ENCODE measurements at regions not wholly inside any gene's neighbourhood (a gene's known extent, or its start where the extent isn't known, plus 50 kb on each side); places are given as distances from the start of the nearest gene placed in this dataset.

- no peak overlapping the region for H3K4me3 ChIP-seq
- TF ChIP-seq Cebpa-rat (IDR thresholded peaks at IDR 0.05): no peak
- H3K9ac ChIP-seq: no peak overlapping the region
- H3K27ac ChIP-seq: no peak overlapping the region
- peaks cover 24% of the 10 kb centered on the region for H3K4me1 ChIP-seq
- no peaks in the 10 kb centered on the region for H3K36me3 ChIP-seq
- no peaks in the 10 kb centered on the region for H4K20me1 ChIP-seq
- H3K4me2 ChIP-seq: no peak overlapping the region
- no peaks in the 10 kb centered on the region for H3K27me3 ChIP-seq
- H3K9me3 ChIP-seq: no peaks in the 10 kb centered on the region
These were observed 102.2 kb downstream of the ABHD5 start for GRCh38 chr3:43792904-43793303.

- no peaks in the 10 kb centered on the region for H4K20me1 ChIP-seq
- no peaks in the 10 kb centered on the region for H3K36me3 ChIP-seq
- no peaks in the 10 kb centered on the region for H3K27me3 ChIP-seq
- no peak for TF ChIP-seq Cebpa-rat (IDR thresholded peaks at IDR 0.05)
- H3K4me2 ChIP-seq: peak overlapping the region; percentile 7; the same call in 1 of the 2 replicates
- H3K4me3 ChIP-seq: no peak overlapping the region
- H3K4me1 ChIP-seq: peaks cover 24% of the 10 kb centered on the region
- H3K9me3 ChIP-seq: no peaks in the 10 kb centered on the region
- no peak overlapping the region for H3K27ac ChIP-seq
- no peak overlapping the region for H3K9ac ChIP-seq
These were observed 103.1 kb downstream of the ABHD5 start for GRCh38 chr3:43793648-43794372.

GRCh38 chr3:43794776-43795175, 104.0 kb downstream of the ABHD5 start:
- Histone ChIP-seq H3K9me3 (no peaks in the 10 kb centered on the region), H3K4me3 (no peak overlapping the region), H3K4me1 (peaks cover 15% of the 10 kb centered on the region), H3K27me3 (no peaks in the 10 kb centered on the region), H3K27ac (no peak overlapping the region), H3K9ac (no peak overlapping the region), H3K36me3 (no peaks in the 10 kb centered on the region), H4K20me1 (no peaks in the 10 kb centered on the region), H3K4me2 (no peak overlapping the region)
- TF ChIP-seq Cebpa-rat (IDR thresholded peaks at IDR 0.05): no peak

- no peak overlapping the region for H3K27ac ChIP-seq
- no peak overlapping the region for H3K4me3 ChIP-seq
- no peaks in the 10 kb centered on the region for H4K20me1 ChIP-seq
- H3K27me3 ChIP-seq: no peaks in the 10 kb centered on the region
- no peaks in the 10 kb centered on the region for H3K9me3 ChIP-seq
- no peak overlapping the region for H3K9ac ChIP-seq
- no peak for TF ChIP-seq Cebpa-rat (IDR thresholded peaks at IDR 0.05)
- H3K4me1 ChIP-seq: peaks cover 8% of the 10 kb centered on the region; the same call in 1 of the 2 replicates
- H3K4me2 ChIP-seq: no peak overlapping the region
- H3K36me3 ChIP-seq: no peaks in the 10 kb centered on the region
These were observed 104.8 kb downstream of the ABHD5 start for GRCh38 chr3:43795491-43795890.

- Histone ChIP-seq H3K9me3 (no peaks in the 10 kb centered on the region), H4K20me1 (no peaks in the 10 kb centered on the region), H3K9ac (no peak overlapping the region), H3K36me3 (no peaks in the 10 kb centered on the region), H3K4me3 (no peak overlapping the region), H3K4me1 (peaks cover 7% of the 10 kb centered on the region; the same call in 1 of the 2 replicates), H3K4me2 (no peak overlapping the region), H3K27me3 (no peaks in the 10 kb centered on the region), H3K27ac (no peak overlapping the region)
- no peak for TF ChIP-seq Cebpa-rat (IDR thresholded peaks at IDR 0.05)
These were observed 105.4 kb downstream of the ABHD5 start for GRCh38 chr3:43796041-43796596.

- H3K4me3 ChIP-seq: no peak overlapping the region
- no peaks in the 10 kb centered on the region for H4K20me1 ChIP-seq
- H3K4me1 ChIP-seq: peaks cover 7% of the 10 kb centered on the region; the same call in 1 of the 2 replicates
- TF ChIP-seq Cebpa-rat (IDR thresholded peaks at IDR 0.05): no peak
- H3K9ac ChIP-seq: no peak overlapping the region
- H3K9me3 ChIP-seq: peaks cover 3% of the 10 kb centered on the region; the same call in 1 of the 2 replicates
- no peak overlapping the region for H3K4me2 ChIP-seq
- H3K27ac ChIP-seq: no peak overlapping the region
- H3K36me3 ChIP-seq: no peaks in the 10 kb centered on the region
- no peaks in the 10 kb centered on the region for H3K27me3 ChIP-seq
These were observed 107.1 kb downstream of the ABHD5 start for GRCh38 chr3:43797794-43798193.

- Histone ChIP-seq H3K9ac (no peak overlapping the region), H3K4me1 (peaks cover 18% of the 10 kb centered on the region), H3K4me2 (no peak overlapping the region), H4K20me1 (no peaks in the 10 kb centered on the region), H3K27me3 (no peaks in the 10 kb centered on the region), H3K36me3 (no peaks in the 10 kb centered on the region), H3K27ac (no peak overlapping the region), H3K9me3 (no peaks in the 10 kb centered on the region), H3K4me3 (no peak overlapping the region)
- TF ChIP-seq Cebpa-rat (IDR thresholded peaks at IDR 0.05): no peak
These were observed 120.1 kb downstream of the ABHD5 start for GRCh38 chr3:43810797-43811196.

GRCh38 chr3:43814461-43814860, 123.7 kb downstream of the ABHD5 start:
- no peak for TF ChIP-seq Cebpa-rat (IDR thresholded peaks at IDR 0.05)
- Histone ChIP-seq H3K27me3 (no peaks in the 10 kb centered on the region), H3K9ac (no peak overlapping the region), H3K4me1 (peaks cover 54% of the 10 kb centered on the region), H4K20me1 (no peaks in the 10 kb centered on the region), H3K4me3 (no peak overlapping the region), H3K36me3 (no peaks in the 10 kb centered on the region), H3K9me3 (no peaks in the 10 kb centered on the region), H3K4me2 (peak overlapping the region; percentile 33), H3K27ac (no peak overlapping the region)

- H3K27ac ChIP-seq: no peak overlapping the region
- no peaks in the 10 kb centered on the region for H3K27me3 ChIP-seq
- TF ChIP-seq Cebpa-rat (IDR thresholded peaks at IDR 0.05): no peak
- no peaks in the 10 kb centered on the region for H3K36me3 ChIP-seq
- no peaks in the 10 kb centered on the region for H4K20me1 ChIP-seq
- H3K4me3 ChIP-seq: no peak overlapping the region
- peaks cover 60% of the 10 kb centered on the region for H3K4me1 ChIP-seq
- 0 out of 2 replicates have a peak, but pooled peaks cover 8% of the 10 kb centered on the region for H3K9me3 ChIP-seq
- no peak overlapping the region for H3K4me2 ChIP-seq
- H3K9ac ChIP-seq: no peak overlapping the region
These were observed 125.6 kb downstream of the ABHD5 start for GRCh38 chr3:43816372-43816771.

GRCh38 chr3:43817064-43817463, 126.3 kb downstream of the ABHD5 start:
- no peak for TF ChIP-seq Cebpa-rat (IDR thresholded peaks at IDR 0.05)
- no peaks in the 10 kb centered on the region for H4K20me1 ChIP-seq
- no peak overlapping the region for H3K27ac ChIP-seq
- no peak overlapping the region for H3K4me3 ChIP-seq
- 0 out of 2 replicates have a peak, but pooled peaks cover 9% of the 10 kb centered on the region for H3K9me3 ChIP-seq
- H3K27me3 ChIP-seq: no peaks in the 10 kb centered on the region
- H3K4me1 ChIP-seq: peaks cover 60% of the 10 kb centered on the region
- no peak overlapping the region for H3K9ac ChIP-seq
- H3K36me3 ChIP-seq: no peaks in the 10 kb centered on the region
- H3K4me2 ChIP-seq: peak overlapping the region; percentile 64

All from BLaER1 (cell line).